ENCODE measurements at regions not wholly inside any gene's neighbourhood (a gene's known extent, or its start where the extent isn't known, plus 50 kb on each side); places are given as distances from the start of the nearest gene placed in this dataset.

DNA sequence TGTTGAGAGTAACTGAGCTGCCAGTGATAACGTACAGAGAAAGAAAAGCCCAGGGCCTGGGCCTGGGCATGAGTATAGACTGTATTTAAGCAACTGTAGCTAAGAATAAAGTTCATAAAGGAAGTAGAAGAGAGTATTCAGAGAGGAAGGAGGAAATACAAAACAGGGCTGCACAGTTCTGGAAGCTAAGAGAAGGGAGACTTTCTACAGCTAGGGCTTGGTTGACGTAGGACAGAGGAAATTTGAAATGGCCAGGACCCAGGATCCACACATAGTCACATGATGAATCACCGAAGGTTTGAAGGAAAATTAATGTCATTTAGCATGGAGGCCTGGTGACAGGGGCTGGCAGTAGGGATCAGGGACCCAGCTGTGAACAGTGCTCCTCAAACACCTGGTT is 66.7 kb downstream of the ARL4A start:
- TF ChIP-seq POLR2A (IDR thresholded peaks at IDR 0.05; ENCODE audit: low read depth, low read length) (no peak), POLR2AphosphoS5 (IDR thresholded peaks at IDR 0.05; ENCODE audit: low read depth, low read length) (no peak), TAF1 (IDR thresholded peaks at IDR 0.05; ENCODE audit: borderline replicate concordance, low read depth, low read length) (no peak)

All from GM12892 (cell line).